ENCODE measurements at regions not wholly inside any gene's neighbourhood (a gene's known extent, or its start where the extent isn't known, plus 50 kb on each side); places are given as distances from the start of the nearest gene placed in this dataset.

GRCh38 chr2:48072583-48072982, 166.3 kb upstream of the FBXO11 start:
- Mint-ChIP-seq H3K4me3 (ENCODE audit: unreplicated experiment) (no peak overlapping the region), H3K4me1 (ENCODE audit: insufficient read depth, unreplicated experiment) (no peaks in the 10 kb centered on the region), H3K27ac (ENCODE audit: low read depth, unreplicated experiment) (no peak overlapping the region), H3K9me3 (ENCODE audit: unreplicated experiment) (no peaks in the 10 kb centered on the region), H3K27me3 (ENCODE audit: insufficient read depth, unreplicated experiment) (no peaks in the 10 kb centered on the region), H3K36me3 (ENCODE audit: insufficient read depth, unreplicated experiment) (no peaks in the 10 kb centered on the region)
- CTCF ChIA-PET = interaction anchor here (0.5 to 1.1 kb wide), 2 partner anchors 27 to 543 kb away, joined by 3 read pairs; no protein-coding TSS in a partner anchor
- TF ChIP-seq, protein P1, sequence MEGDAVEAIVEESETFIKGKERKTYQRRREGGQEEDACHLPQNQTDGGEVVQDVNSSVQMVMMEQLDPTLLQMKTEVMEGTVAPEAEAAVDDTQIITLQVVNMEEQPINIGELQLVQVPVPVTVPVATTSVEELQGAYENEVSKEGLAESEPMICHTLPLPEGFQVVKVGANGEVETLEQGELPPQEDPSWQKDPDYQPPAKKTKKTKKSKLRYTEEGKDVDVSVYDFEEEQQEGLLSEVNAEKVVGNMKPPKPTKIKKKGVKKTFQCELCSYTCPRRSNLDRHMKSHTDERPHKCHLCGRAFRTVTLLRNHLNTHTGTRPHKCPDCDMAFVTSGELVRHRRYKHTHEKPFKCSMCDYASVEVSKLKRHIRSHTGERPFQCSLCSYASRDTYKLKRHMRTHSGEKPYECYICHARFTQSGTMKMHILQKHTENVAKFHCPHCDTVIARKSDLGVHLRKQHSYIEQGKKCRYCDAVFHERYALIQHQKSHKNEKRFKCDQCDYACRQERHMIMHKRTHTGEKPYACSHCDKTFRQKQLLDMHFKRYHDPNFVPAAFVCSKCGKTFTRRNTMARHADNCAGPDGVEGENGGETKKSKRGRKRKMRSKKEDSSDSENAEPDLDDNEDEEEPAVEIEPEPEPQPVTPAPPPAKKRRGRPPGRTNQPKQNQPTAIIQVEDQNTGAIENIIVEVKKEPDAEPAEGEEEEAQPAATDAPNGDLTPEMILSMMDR (IDR thresholded peaks at IDR 0.05; ENCODE audit: unreplicated experiment) = no peak
- BruUV-seq (replicated peaks) = no TSS peak
- no peak for DNase-seq (ENCODE audit: unreplicated experiment)
- POLR2A ChIA-PET = interaction anchor here (1.0 kb wide), 1 partner anchor 34 kb away, joined by 4 read pairs; no protein-coding TSS in a partner anchor
- intact Hi-C loops (cut with micrococcal nuclease) = no loop called here

DNA sequence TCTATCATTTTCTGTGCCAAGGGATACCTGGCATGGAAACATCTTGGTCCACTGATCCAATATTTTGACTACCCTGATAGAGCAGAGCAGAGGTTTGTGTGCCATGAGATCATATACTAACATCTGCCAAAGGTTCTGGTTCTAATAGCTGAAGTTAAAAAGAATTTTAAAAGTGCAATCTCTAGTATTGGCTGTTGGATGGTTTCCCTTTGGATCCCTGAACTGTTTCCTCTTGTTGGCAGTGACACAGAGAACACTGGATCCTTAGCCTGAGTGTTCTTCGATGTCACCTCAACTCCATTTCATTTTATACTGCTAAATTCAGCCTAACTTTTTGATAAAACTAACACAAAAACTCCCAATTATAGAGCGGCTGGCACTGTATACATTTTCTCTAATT, 169.3 kb upstream of the FBXO11 start:
- no peak overlapping the region for H3K27ac Mint-ChIP-seq (ENCODE audit: low read depth, unreplicated experiment)
- ChIA-PET POLR2A (interaction anchor here (1.0 kb wide), 1 partner anchor 275 kb away, joined by 3 read pairs; no protein-coding TSS in a partner anchor), CTCF (no interaction called here)
- no peak overlapping the region for H3K4me3 Mint-ChIP-seq (ENCODE audit: unreplicated experiment)
- H3K4me1 Mint-ChIP-seq (ENCODE audit: insufficient read depth, unreplicated experiment) = no peaks in the 10 kb centered on the region
- no peaks in the 10 kb centered on the region for H3K36me3 Mint-ChIP-seq (ENCODE audit: insufficient read depth, unreplicated experiment)
- intact Hi-C loops (cut with micrococcal nuclease) = no loop called here
- no peaks in the 10 kb centered on the region for H3K9me3 Mint-ChIP-seq (ENCODE audit: unreplicated experiment)
- H3K27me3 Mint-ChIP-seq (ENCODE audit: insufficient read depth, unreplicated experiment) = no peaks in the 10 kb centered on the region
- no TSS peak for BruUV-seq (replicated peaks)
- TF ChIP-seq, protein P1 (IDR thresholded peaks at IDR 0.05; ENCODE audit: unreplicated experiment) = no peak
- DNase-seq (ENCODE audit: unreplicated experiment) = no peak

DNA sequence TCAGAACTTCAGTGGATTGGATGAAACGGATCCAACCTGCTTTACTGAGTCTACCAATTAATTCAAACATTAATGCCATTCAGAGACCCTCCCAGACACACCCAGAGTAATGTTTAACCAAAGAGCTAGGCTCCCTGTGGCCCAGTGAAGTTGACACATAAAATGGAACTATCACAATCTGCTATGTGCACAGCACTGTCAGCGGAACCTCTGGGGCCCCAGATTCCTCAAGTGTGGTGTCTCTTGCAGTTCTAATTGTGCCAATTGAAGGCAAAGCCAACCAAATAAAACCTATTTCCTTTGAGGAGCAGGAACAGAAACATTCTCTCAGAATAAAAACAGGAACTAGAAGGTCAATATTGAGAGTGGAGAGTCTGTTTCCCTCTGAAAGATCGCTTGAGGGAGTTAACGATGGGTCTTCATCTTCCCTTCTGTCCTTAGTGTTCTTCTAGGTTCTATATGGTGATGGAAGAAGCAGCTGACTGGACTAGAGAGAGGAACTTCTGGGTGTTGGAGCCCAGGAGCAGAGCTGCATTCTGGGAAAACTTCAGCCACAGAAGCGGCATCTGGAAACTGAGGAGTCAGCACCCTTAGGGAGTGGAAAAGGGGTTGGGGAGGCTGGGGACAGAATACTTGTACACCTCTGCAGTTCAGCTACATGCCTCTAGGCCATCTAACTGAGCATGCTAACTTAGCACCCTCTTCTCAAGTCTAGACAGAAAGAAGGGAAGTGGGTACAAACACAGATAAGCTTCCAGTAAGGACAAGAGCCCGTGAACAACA, 174.4 kb upstream of the FBXO11 start:
- Mint-ChIP-seq H3K4me3 (ENCODE audit: unreplicated experiment) (no peak overlapping the region), H3K4me1 (ENCODE audit: insufficient read depth, unreplicated experiment) (no peaks in the 10 kb centered on the region), H3K27ac (ENCODE audit: low read depth, unreplicated experiment) (no peak overlapping the region), H3K36me3 (ENCODE audit: insufficient read depth, unreplicated experiment) (no peaks in the 10 kb centered on the region), H3K9me3 (ENCODE audit: unreplicated experiment) (no peaks in the 10 kb centered on the region), H3K27me3 (ENCODE audit: insufficient read depth, unreplicated experiment) (no peaks in the 10 kb centered on the region)
- BruUV-seq (replicated peaks) = no TSS peak
- no peak for DNase-seq (ENCODE audit: unreplicated experiment)
- ChIA-PET CTCF (interaction anchor here (0.6 kb wide), 1 partner anchor 42 kb away, joined by 3 read pairs; no protein-coding TSS in a partner anchor), POLR2A (interaction anchor here (1.2 kb wide), 1 partner anchor 9 kb away, joined by 3 read pairs; no protein-coding TSS in a partner anchor)
- intact Hi-C loops (cut with micrococcal nuclease) = no loop called here
- TF ChIP-seq, protein P1 (IDR thresholded peaks at IDR 0.05; ENCODE audit: unreplicated experiment) = no peak

DNA sequence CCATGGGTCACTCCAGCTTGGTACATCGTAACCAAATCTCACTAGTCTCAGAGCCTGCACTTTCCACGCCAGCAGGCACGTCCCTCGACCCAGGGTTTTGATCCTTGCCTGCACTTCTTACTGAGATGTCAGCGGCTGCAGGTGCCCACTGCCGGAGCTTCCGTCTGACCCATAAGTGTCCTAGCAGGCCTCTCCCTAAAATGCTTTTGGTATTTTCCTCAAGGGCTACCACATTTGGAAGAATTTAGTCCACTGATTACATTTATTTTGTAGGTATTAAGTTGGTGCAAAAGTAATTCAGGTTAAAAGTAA, 175.0 kb upstream of the FBXO11 start:
- Mint-ChIP-seq H3K27me3 (ENCODE audit: insufficient read depth, unreplicated experiment) (no peaks in the 10 kb centered on the region), H3K9me3 (ENCODE audit: unreplicated experiment) (no peaks in the 10 kb centered on the region), H3K4me1 (ENCODE audit: insufficient read depth, unreplicated experiment) (no peaks in the 10 kb centered on the region), H3K36me3 (ENCODE audit: insufficient read depth, unreplicated experiment) (no peaks in the 10 kb centered on the region), H3K4me3 (ENCODE audit: unreplicated experiment) (no peak overlapping the region), H3K27ac (ENCODE audit: low read depth, unreplicated experiment) (no peak overlapping the region)
- TF ChIP-seq, protein P1 (IDR thresholded peaks at IDR 0.05; ENCODE audit: unreplicated experiment) = no peak
- no peak for DNase-seq (ENCODE audit: unreplicated experiment)
- intact Hi-C loops (cut with micrococcal nuclease) = no loop called here
- ChIA-PET CTCF (interaction anchor here (0.7 kb wide), 1 partner anchor 342 kb away, joined by 3 read pairs; no protein-coding TSS in a partner anchor), POLR2A (no interaction called here)
- BruUV-seq (replicated peaks) = no TSS peak

Measured in MCF 10A (cell line).